B cell (primary cell): ENCODE measurements at regions not wholly inside any gene's neighbourhood (a gene's known extent, or its start where the extent isn't known, plus 50 kb on each side); places are given as distances from the start of the nearest gene placed in this dataset.

Experiments used
- ATAC-seq: fragments of 200-7000 bp; cut with Tn5 transposase; one replicate; pipeline ENCODE4 v1.10.0; 2021; ENCODE audit warnings: low read depth, mild to moderate bottlenecking, moderate number of reproducible peaks, moderate library complexity
- CTCF ChIA-PET: fragments of 350-600 bp; sonication (Branson Sonifier 250); formaldehyde crosslinking; loops from one replicate; lab custom pipeline; 2021; ENCODE audit warnings: antibody characterized with exemption, inconsistent platforms; lab: Charles Lee
- POLR2A ChIA-PET: fragments of 350-600 bp; sonication (Branson Sonifier 250); formaldehyde crosslinking; loops from one replicate; lab custom pipeline; 2021; ENCODE audit warnings: antibody characterized with exemption; lab: Charles Lee
- DNase-seq: peaks from one replicate; pipeline ENCODE4 v3.0.0; 2013
- H2AFZ ChIP-seq: 2 replicates; pipeline ENCODE4 v1.6.1; 2012; ENCODE audit warnings: mild to moderate bottlenecking, low read depth, low read length; ENCODE audit not compliant: insufficient read depth, poor library complexity, severe bottlenecking
- H3K27ac ChIP-seq, 2 donors: 1 replicate in 1 of 2; 2 replicates in 1 of 2; pipeline ENCODE4 v1.5.1; 2012 to 2013; ENCODE audit warnings: low read length in 2 of 2, mild to moderate bottlenecking in 2 of 2, moderate library complexity in 1 of 2
- H3K27me3 ChIP-seq, 4 experiments: fragments of 200-600 bp in 1 of 4; sonication (generic) in 1 of 4; replicated peaks in 1 of 4; 1 replicate in 2 of 4; 2 replicates in 2 of 4; pipeline versions ENCODE4 v1.6.1 to v1.7.0; 2013 to 2016; ENCODE audit warnings: low read length in 3 of 4, mild to moderate bottlenecking in 2 of 4, mixed read lengths in 1 of 4, moderate library complexity in 1 of 4; ENCODE audit not compliant: insufficient read depth in 4 of 4, control insufficient read depth in 3 of 4; ENCODE audit errors: control extremely low read depth in 1 of 4
- H3K36me3 ChIP-seq, 2 experiments: replicated peaks in 1 of 2; 1 replicate in 1 of 2; 2 replicates in 1 of 2; pipeline versions ENCODE4 v1.6.1 to v1.7.1; 2013; ENCODE audit warnings: low read length in 1 of 2; ENCODE audit not compliant: insufficient read depth in 2 of 2, control insufficient read depth in 1 of 2; ENCODE audit errors: control extremely low read depth in 1 of 2, extremely low read depth in 1 of 2
- H3K4me1 ChIP-seq, 2 donors: fragments of 200-600 bp in 1 of 2; sonication (generic) in 1 of 2; 1 replicate in 1 of 2; 2 replicates in 1 of 2; pipeline versions ENCODE4 v1.5.1 to v1.6.1; 2013 to 2017; ENCODE audit warnings: low read length in 2 of 2; ENCODE audit not compliant: control insufficient read depth in 2 of 2, insufficient read depth in 2 of 2
- H3K4me2 ChIP-seq: replicated peaks from 2 replicates; pipeline ENCODE3; 2012; ENCODE audit warnings: mild to moderate bottlenecking, low read depth, low read length; ENCODE audit not compliant: poor library complexity, severe bottlenecking
- H3K4me3 ChIP-seq, 5 experiments: fragments of 200-600 bp in 1 of 5; sonication (generic) in 1 of 5; 1 replicate in 3 of 5; 2 replicates in 2 of 5; pipeline versions ENCODE4 v1.5.1 to v1.7.0; 2011 to 2016; ENCODE audit warnings: low read length in 4 of 5, mild to moderate bottlenecking in 4 of 5, low read depth in 2 of 5, control low read depth in 1 of 5, moderate library complexity in 1 of 5; ENCODE audit not compliant: insufficient read depth in 1 of 5; ENCODE audit errors: control extremely low read depth in 1 of 5, extremely low read depth in 1 of 5
- H3K79me2 ChIP-seq: fragments of 200-600 bp; sonication (generic); one replicate; pipeline ENCODE4 v1.6.0; 2016; ENCODE audit warnings: low read length; ENCODE audit not compliant: control insufficient read depth, insufficient read depth
- H3K9ac ChIP-seq: fragments of 200-600 bp; sonication (generic); 2 replicates; pipeline ENCODE4 v1.6.1; 2017; ENCODE audit warnings: mild to moderate bottlenecking, low read length, moderate library complexity
- H3K9me3 ChIP-seq, 3 donors: one replicate each; pipeline versions ENCODE4 v1.6.1 to v1.7.1; 2013; ENCODE audit warnings: low read length in 2 of 3; ENCODE audit not compliant: control insufficient read depth in 2 of 3, insufficient read depth in 1 of 3; ENCODE audit errors: control extremely low read depth in 1 of 3
- H4K20me1 ChIP-seq: 2 replicates; pipeline ENCODE4 v1.6.0; 2012; ENCODE audit warnings: mild to moderate bottlenecking, low read length; ENCODE audit not compliant: insufficient read depth, control insufficient read depth, poor library complexity, severe bottlenecking
- H3K27ac Mint-ChIP-seq: one replicate; pipeline ENCODE4 v1.8.0; 2021; ENCODE audit warnings: mixed read lengths
- H3K27me3 Mint-ChIP-seq: one replicate; pipeline ENCODE4 v1.8.0; 2021; ENCODE audit warnings: mixed read lengths
- H3K4me1 Mint-ChIP-seq: one replicate; pipeline ENCODE4 v1.8.0; 2021; ENCODE audit warnings: mixed read lengths
- H3K4me3 Mint-ChIP-seq: one replicate; pipeline ENCODE4 v1.8.0; 2021; ENCODE audit warnings: mixed read lengths
- H3K9me3 Mint-ChIP-seq: one replicate; pipeline ENCODE4 v1.8.0; 2022; ENCODE audit warnings: mixed read lengths; ENCODE audit not compliant: insufficient read depth
- EZH2 ChIP-seq: IDR thresholded peaks from 2 replicates; pipeline ENCODE4 v1.6.1; 2012; ENCODE audit warnings: borderline replicate concordance, low read depth, mild to moderate bottlenecking, moderate library complexity, low read length; ENCODE audit not compliant: insufficient read depth, poor library complexity, severe bottlenecking
- WGBS: methylation state at CpG from one replicate; pipeline ENCODE4 v1.1.5; 2013; ENCODE audit warnings: missing lambda C conversion rate; ENCODE audit not compliant: insufficient coverage; 5-methylcytosine and 5-hydroxymethylcytosine counted together
- intact Hi-C: fragments of 100-400 bp; cut with micrococcal nuclease; formaldehyde crosslinking; loops from one replicate; pipeline ENCODE4 v1.10.0; 2022
- TF ChIP-seq, protein P1 (sequence below): fragments of 200-600 bp; IDR thresholded peaks from one replicate; pipeline ENCODE4 v1.8.0; 2022; ENCODE audit warnings: antibody characterized with exemption, mild to moderate bottlenecking

DNA sequence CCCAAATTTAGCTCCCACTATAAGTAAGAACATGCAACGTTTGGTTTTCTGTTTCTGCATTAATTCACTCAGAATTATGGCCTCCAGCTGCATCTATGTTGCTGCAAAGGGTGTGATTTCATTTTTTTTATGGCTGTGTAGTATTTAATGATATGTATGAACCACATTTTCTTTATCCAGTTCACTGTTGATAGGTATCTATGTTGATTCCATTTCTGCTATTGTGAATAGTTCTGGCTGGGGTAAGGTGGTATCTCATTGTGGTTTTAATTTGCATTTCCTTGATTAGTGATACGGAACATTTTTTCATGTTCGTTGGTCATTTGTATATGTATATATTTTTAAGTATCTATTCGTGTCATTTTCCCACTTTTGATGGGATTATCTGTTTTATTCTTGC, 674.3 kb downstream of the NUP35 start:
- H3K4me1 Mint-ChIP-seq, result no peaks in the 10 kb centered on the region
- ATAC-seq (no peak), DNase-seq (no peak)
- Histone ChIP-seq H3K4me3 (no peak overlapping the region), H3K4me1 (no peaks in the 10 kb centered on the region), H4K20me1 (no peaks in the 10 kb centered on the region), H3K4me2 (no peak overlapping the region), H3K27ac (no peak overlapping the region), H3K36me3 (no peaks in the 10 kb centered on the region), H3K9me3 (peaks cover 0 to 3% (median 0%) of the 10 kb centered on the region in 3 donors), H3K27me3 (no peaks in the 10 kb centered on the region), H2AFZ (no peak overlapping the region), H3K9ac (no peak overlapping the region), H3K79me2 (no peaks in the 10 kb centered on the region)
- intact Hi-C loops, result no loop called here
- ChIA-PET POLR2A (no interaction called here), CTCF (no interaction called here)
- no peak overlapping the region for H3K4me3 Mint-ChIP-seq
- TF ChIP-seq, protein P1, sequence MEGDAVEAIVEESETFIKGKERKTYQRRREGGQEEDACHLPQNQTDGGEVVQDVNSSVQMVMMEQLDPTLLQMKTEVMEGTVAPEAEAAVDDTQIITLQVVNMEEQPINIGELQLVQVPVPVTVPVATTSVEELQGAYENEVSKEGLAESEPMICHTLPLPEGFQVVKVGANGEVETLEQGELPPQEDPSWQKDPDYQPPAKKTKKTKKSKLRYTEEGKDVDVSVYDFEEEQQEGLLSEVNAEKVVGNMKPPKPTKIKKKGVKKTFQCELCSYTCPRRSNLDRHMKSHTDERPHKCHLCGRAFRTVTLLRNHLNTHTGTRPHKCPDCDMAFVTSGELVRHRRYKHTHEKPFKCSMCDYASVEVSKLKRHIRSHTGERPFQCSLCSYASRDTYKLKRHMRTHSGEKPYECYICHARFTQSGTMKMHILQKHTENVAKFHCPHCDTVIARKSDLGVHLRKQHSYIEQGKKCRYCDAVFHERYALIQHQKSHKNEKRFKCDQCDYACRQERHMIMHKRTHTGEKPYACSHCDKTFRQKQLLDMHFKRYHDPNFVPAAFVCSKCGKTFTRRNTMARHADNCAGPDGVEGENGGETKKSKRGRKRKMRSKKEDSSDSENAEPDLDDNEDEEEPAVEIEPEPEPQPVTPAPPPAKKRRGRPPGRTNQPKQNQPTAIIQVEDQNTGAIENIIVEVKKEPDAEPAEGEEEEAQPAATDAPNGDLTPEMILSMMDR, result no peak
- no peak for TF ChIP-seq EZH2
- no peaks in the 10 kb centered on the region for H3K27me3 Mint-ChIP-seq
- no peak overlapping the region for H3K27ac Mint-ChIP-seq
- peaks cover 3% of the 10 kb centered on the region for H3K9me3 Mint-ChIP-seq
- no CpG with 5 or more reads among the region's 4 CpGs for WGBS

DNA sequence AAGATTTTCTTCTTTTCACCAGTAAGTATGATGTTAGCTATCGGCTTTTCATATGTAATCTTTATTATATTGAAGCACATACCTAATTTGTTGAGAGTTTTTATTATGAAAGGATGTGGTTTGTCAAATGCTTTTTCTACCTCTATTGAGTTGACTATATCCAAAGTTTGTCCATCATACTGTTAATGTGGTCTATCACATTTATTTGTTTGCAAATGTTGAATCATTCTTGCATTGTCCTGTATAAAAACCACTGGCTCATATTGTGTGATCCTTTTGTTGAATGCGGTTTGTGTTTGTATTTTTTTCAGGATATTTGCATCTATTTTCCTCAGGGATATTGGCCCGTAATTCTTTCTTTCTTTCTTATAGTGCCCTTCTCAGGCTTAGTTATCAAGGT, 675.5 kb downstream of the NUP35 start:
- Histone ChIP-seq H3K27ac (no peak overlapping the region), H3K4me1 (no peaks in the 10 kb centered on the region), H4K20me1 (no peaks in the 10 kb centered on the region), H3K79me2 (no peaks in the 10 kb centered on the region), H3K9ac (no peak overlapping the region), H3K27me3 (no peaks in the 10 kb centered on the region), H3K9me3 (peaks cover 0 to 9% (median 0%) of the 10 kb centered on the region in 3 donors), H2AFZ (no peak overlapping the region), H3K36me3 (no peaks in the 10 kb centered on the region), H3K4me3 (no peak overlapping the region), H3K4me2 (no peak overlapping the region)
- no peak for ATAC-seq
- H3K27me3 Mint-ChIP-seq, result no peaks in the 10 kb centered on the region
- no peak for TF ChIP-seq EZH2
- TF ChIP-seq, protein P1, result no peak
- POLR2A ChIA-PET, result no interaction called here
- CTCF ChIA-PET, result no interaction called here
- WGBS, result no CpG with 5 or more reads among the region's 3 CpGs
- intact Hi-C loops, result no loop called here
- H3K9me3 Mint-ChIP-seq, result peaks cover 3% of the 10 kb centered on the region
- DNase-seq, result no peak
- no peak overlapping the region for H3K4me3 Mint-ChIP-seq
- H3K4me1 Mint-ChIP-seq, result no peaks in the 10 kb centered on the region
- H3K27ac Mint-ChIP-seq, result no peak overlapping the region
